Spleen (tissue), 11 donors: ENCODE measurements at regions not wholly inside any gene's neighbourhood (a gene's known extent, or its start where the extent isn't known, plus 50 kb on each side); places are given as distances from the start of the nearest gene placed in this dataset.

Experiments used
- DNase-seq: peaks from one replicate; pipeline ENCODE4 v3.0.0-alpha.2; 2020
- H3K27ac ChIP-seq, 8 donors: fragments of 200-600 bp; sonication (generic) in 7 of 8; 1 replicate in 4 of 8; 2 replicates in 4 of 8; pipeline versions ENCODE4 v1.5.0 to v1.8.0; 2016 to 2021; ENCODE audit warnings: inconsistent platforms in 4 of 8, mild to moderate bottlenecking in 4 of 8, moderate library complexity in 1 of 8
- H3K27me3 ChIP-seq, 7 donors: fragments of 200-600 bp; sonication (generic) in 6 of 7; replicated peaks in 1 of 7; 1 replicate in 4 of 7; 2 replicates in 3 of 7; pipeline versions ENCODE4 v1.5.0 to v1.8.0; 2016 to 2021; ENCODE audit warnings: inconsistent platforms in 3 of 7, mild to moderate bottlenecking in 1 of 7
- H3K36me3 ChIP-seq, 6 donors: fragments of 200-600 bp; sonication (generic) in 5 of 6; 1 replicate in 4 of 6; 2 replicates in 2 of 6; pipeline versions ENCODE4 v1.5.0 to v1.8.0; 2016 to 2021; ENCODE audit warnings: inconsistent platforms in 2 of 6
- H3K4me1 ChIP-seq, 6 donors: fragments of 200-600 bp; sonication (generic) in 5 of 6; 1 replicate in 3 of 6; 2 replicates in 3 of 6; pipeline versions ENCODE4 v1.5.0 to v1.8.0; 2016 to 2021; ENCODE audit warnings: inconsistent platforms in 3 of 6
- H3K4me3 ChIP-seq, 8 donors: fragments of 200-600 bp; sonication (generic) in 7 of 8; 1 replicate in 4 of 8; 2 replicates in 4 of 8; pipeline versions ENCODE4 v1.5.0 to v1.8.0; 2016 to 2021; ENCODE audit warnings: inconsistent platforms in 4 of 8, mild to moderate bottlenecking in 4 of 8, moderate library complexity in 2 of 8
- H3K9me3 ChIP-seq, 8 donors: fragments of 200-600 bp; sonication (generic) in 7 of 8; 1 replicate in 4 of 8; 2 replicates in 4 of 8; pipeline versions ENCODE4 v1.5.0 to v1.8.0; 2016 to 2021; ENCODE audit warnings: inconsistent platforms in 4 of 8
- POLR2A ChIP-seq, 3 donors: fragments of 450-650 bp; IDR thresholded peaks; one replicate each; pipeline ENCODE4 v1.5.1; 2017; ENCODE audit warnings: antibody characterized with exemption in 3 of 3, mild to moderate bottlenecking in 1 of 3
- POLR2AphosphoS5 ChIP-seq, 3 donors: sonication (generic); formaldehyde crosslinking; IDR thresholded peaks; one replicate each; pipeline ENCODE4 v1.5.1; 2017; ENCODE audit warnings: antibody characterized with exemption in 3 of 3
- WGBS, 5 donors: extraction: QIAGEN DNeasy Blood & Tissue Kit in 3 of 5; methylation state at CpG; one replicate each; pipeline versions ENCODE4 v1.1.5 to v1.1.7; 2013 to 2018; 5-methylcytosine and 5-hydroxymethylcytosine counted together
- intact Hi-C: fragments of 100-400 bp; cut with DNase I; formaldehyde crosslinking; loops from one replicate; pipeline ENCODE4 v1.15.0; 2023; ENCODE audit warnings: low total_unique reads
- TF ChIP-seq, protein P1 (sequence below), 11 experiments: fragments of 200-600 bp in 7 of 11; fragments of 450-650 bp in 4 of 11; sonication (generic) in 4 of 11; IDR thresholded peaks in 8 of 11; conservative IDR thresholded peaks in 3 of 11; 1 replicate in 7 of 11; 2 replicates in 4 of 11; pipeline versions ENCODE4 v1.4.0 to v1.8.0; 2016 to 2021; ENCODE audit warnings: antibody characterized with exemption in 11 of 11, inconsistent platforms in 4 of 11, mild to moderate bottlenecking in 1 of 11
- donor health status: healthy with polysubstance abuse.
- donor health status: DM: no; HTN: no; CAD: no; lungs with moderate emphysema.
- donor health status: DM: no; HTN: no; CAD: no.
- donor health status: Bipolar disorder and iron deficiency.
- donor health status: healthy.
- donor health status: DM: no; HTN: no; CAD: no.
- donor health status: DM: yes; HTN: yes; CAD: no.

DNA sequence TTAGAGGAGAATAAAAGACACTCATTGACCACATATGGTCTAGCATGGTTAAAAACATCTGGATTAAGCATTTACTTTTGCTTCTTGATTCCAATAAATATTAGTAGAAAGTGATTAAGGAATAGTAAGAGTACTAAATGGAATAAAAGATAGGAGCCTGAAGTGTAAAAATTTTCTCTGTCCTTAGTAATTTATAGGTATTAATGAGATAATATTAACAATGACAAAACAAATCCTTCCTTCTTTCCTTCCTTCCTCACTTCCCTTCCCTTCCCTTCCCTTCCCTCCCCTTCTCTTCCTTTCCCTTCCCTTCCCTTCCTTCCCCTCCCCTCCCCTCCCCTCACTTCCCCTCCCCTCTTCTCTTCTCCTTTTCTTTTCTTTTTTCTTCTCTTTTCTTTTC, 797.5 kb upstream of the NRXN1 start:
- H3K4me1 ChIP-seq: no peaks in the 10 kb centered on the region
- no peak for TF ChIP-seq POLR2AphosphoS5 (IDR thresholded peaks at IDR 0.05)
- TF ChIP-seq, protein P1, sequence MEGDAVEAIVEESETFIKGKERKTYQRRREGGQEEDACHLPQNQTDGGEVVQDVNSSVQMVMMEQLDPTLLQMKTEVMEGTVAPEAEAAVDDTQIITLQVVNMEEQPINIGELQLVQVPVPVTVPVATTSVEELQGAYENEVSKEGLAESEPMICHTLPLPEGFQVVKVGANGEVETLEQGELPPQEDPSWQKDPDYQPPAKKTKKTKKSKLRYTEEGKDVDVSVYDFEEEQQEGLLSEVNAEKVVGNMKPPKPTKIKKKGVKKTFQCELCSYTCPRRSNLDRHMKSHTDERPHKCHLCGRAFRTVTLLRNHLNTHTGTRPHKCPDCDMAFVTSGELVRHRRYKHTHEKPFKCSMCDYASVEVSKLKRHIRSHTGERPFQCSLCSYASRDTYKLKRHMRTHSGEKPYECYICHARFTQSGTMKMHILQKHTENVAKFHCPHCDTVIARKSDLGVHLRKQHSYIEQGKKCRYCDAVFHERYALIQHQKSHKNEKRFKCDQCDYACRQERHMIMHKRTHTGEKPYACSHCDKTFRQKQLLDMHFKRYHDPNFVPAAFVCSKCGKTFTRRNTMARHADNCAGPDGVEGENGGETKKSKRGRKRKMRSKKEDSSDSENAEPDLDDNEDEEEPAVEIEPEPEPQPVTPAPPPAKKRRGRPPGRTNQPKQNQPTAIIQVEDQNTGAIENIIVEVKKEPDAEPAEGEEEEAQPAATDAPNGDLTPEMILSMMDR (IDR thresholded peaks at IDR 0.05 in 8 of 11, conservative IDR thresholded peaks at IDR 0.05 in 3 of 11): no peak
- no peak for TF ChIP-seq POLR2A (IDR thresholded peaks at IDR 0.05)

GRCh38 chr2:51825823-51826222, 793.9 kb upstream of the NRXN1 start:
- TF ChIP-seq POLR2A (IDR thresholded peaks at IDR 0.05) (no peak), POLR2AphosphoS5 (IDR thresholded peaks at IDR 0.05) (no peak)
- TF ChIP-seq, protein P1 (IDR thresholded peaks at IDR 0.05 in 8 of 11, conservative IDR thresholded peaks at IDR 0.05 in 3 of 11): no peak
- Histone ChIP-seq H3K9me3 (peaks cover 0 to 8% (median 0%) of the 10 kb centered on the region in 8 donors), H3K4me3 (no peak overlapping the region), H3K27ac (no peak overlapping the region), H3K36me3 (no peaks in the 10 kb centered on the region), H3K4me1 (no peaks in the 10 kb centered on the region), H3K27me3 (no peaks in the 10 kb centered on the region)
- DNase-seq: no peak
- WGBS, 5 donors: 13 to 31% (median 26%) methylated on average over 1 of the region's 1 CpG
- intact Hi-C loops: no loop called here

More for the DNA sequence above, 797.5 kb upstream of the NRXN1 start:
- intact Hi-C loops: no loop called here
- Histone ChIP-seq H3K36me3 (no peaks in the 10 kb centered on the region), H3K9me3 (no peaks in the 10 kb centered on the region), H3K27me3 (no peaks in the 10 kb centered on the region), H3K4me3 (no peak overlapping the region), H3K27ac (no peak overlapping the region)
- DNase-seq: no peak

- H3K4me1 ChIP-seq: no peaks in the 10 kb centered on the region
- no peaks in the 10 kb centered on the region for H3K36me3 ChIP-seq
- intact Hi-C loops: no loop called here
- H3K9me3 ChIP-seq: no peaks in the 10 kb centered on the region
- no peaks in the 10 kb centered on the region for H3K27me3 ChIP-seq
- H3K4me3 ChIP-seq: no peak overlapping the region
- no peak overlapping the region for H3K27ac ChIP-seq
- TF ChIP-seq POLR2A (IDR thresholded peaks at IDR 0.05) (no peak), POLR2AphosphoS5 (IDR thresholded peaks at IDR 0.05) (no peak)
- TF ChIP-seq, protein P1 (IDR thresholded peaks at IDR 0.05 in 8 of 11, conservative IDR thresholded peaks at IDR 0.05 in 3 of 11): no peak
- DNase-seq: no peak
Observed at GRCh38 chr2:51813247-51813646, 781.3 kb upstream of the NRXN1 start.

GRCh38 chr2:51812138-51812866, 780.4 kb upstream of the NRXN1 start:
- TF ChIP-seq, protein P1 (IDR thresholded peaks at IDR 0.05 in 8 of 11, conservative IDR thresholded peaks at IDR 0.05 in 3 of 11): no peak
- TF ChIP-seq POLR2A (IDR thresholded peaks at IDR 0.05): no peak
- TF ChIP-seq POLR2AphosphoS5 (IDR thresholded peaks at IDR 0.05): no peak
- H3K27ac ChIP-seq: no peak overlapping the region
- no peak overlapping the region for H3K4me3 ChIP-seq
- H3K27me3 ChIP-seq: no peaks in the 10 kb centered on the region
- no peaks in the 10 kb centered on the region for H3K9me3 ChIP-seq
- no peaks in the 10 kb centered on the region for H3K4me1 ChIP-seq
- no peak for DNase-seq
- WGBS, 5 donors: 66 to 82% (median 74%) methylated on average over 9 of the region's 9 CpGs
- intact Hi-C loops: no loop called here
- no peaks in the 10 kb centered on the region for H3K36me3 ChIP-seq
